Esophagus squamous epithelium (tissue), 4 donors: ENCODE measurements at regions not wholly inside any gene's neighbourhood (a gene's known extent, or its start where the extent isn't known, plus 50 kb on each side); places are given as distances from the start of the nearest gene placed in this dataset.

Experiments
- CTCF ChIP-seq, 6 experiments: fragments of 450-650 bp in 4 of 6; fragments of 200-600 bp in 2 of 6; sonication (generic) in 2 of 6; IDR thresholded peaks; one replicate each; pipeline ENCODE4 v1.5.1; 2016 to 2019; ENCODE audit warnings: antibody characterized with exemption in 6 of 6, mild to moderate bottlenecking in 4 of 6, moderate library complexity in 4 of 6
- POLR2A ChIP-seq, 4 donors: fragments of 450-650 bp; IDR thresholded peaks; one replicate each; pipeline ENCODE4 v1.6.1; 2017; ENCODE audit warnings: antibody characterized with exemption in 4 of 4, mild to moderate bottlenecking in 4 of 4, moderate library complexity in 3 of 4

GRCh38 chr7:46970476-46970875, 611.4 kb downstream of the TNS3 start:
- TF ChIP-seq CTCF (IDR thresholded peaks at IDR 0.05): no peak
- no peak for TF ChIP-seq POLR2A (IDR thresholded peaks at IDR 0.05)
